Natural killer cell (primary cell): ENCODE measurements at regions not wholly inside any gene's neighbourhood (a gene's known extent, or its start where the extent isn't known, plus 50 kb on each side); places are given as distances from the start of the nearest gene placed in this dataset.
A peak's percentile ranks its signal among the peaks of the same experiment; 100 is the strongest.
"Not testable (repeated sequence)": the region's sequence is repeated elsewhere in the genome, so short reads cannot be mapped to it uniquely, and the experiment has no call there.

Experiments
- ATAC-seq, 3 donors: fragments of 150-1000 bp in 2 of 3; fragments of 200-7000 bp in 1 of 3; cut with Tn5 transposase; 1 replicate in 1 of 3; 2 replicates in 2 of 3; pipeline ENCODE4 v1.10.0; 2021; ENCODE audit warnings: mild to moderate bottlenecking in 2 of 3, moderate library complexity in 2 of 3
- DNase-seq, 2 donors: peaks; one replicate each; pipeline versions ENCODE4 v3.0.0 to v3.0.0-alpha.2; 2013 to 2021; ENCODE audit warnings: mixed read lengths in 1 of 2
- H3K27ac ChIP-seq: one replicate; pipeline ENCODE4 v1.5.1; 2013; ENCODE audit warnings: mild to moderate bottlenecking, low read length
- H3K27me3 ChIP-seq: one replicate; pipeline ENCODE4 v1.6.1; 2013; ENCODE audit warnings: low read length; ENCODE audit not compliant: control insufficient read depth, insufficient read depth
- H3K36me3 ChIP-seq: one replicate; pipeline ENCODE4 v1.6.1; 2013; ENCODE audit warnings: low read length; ENCODE audit not compliant: control insufficient read depth, insufficient read depth
- H3K4me1 ChIP-seq: one replicate; pipeline ENCODE4 v1.6.1; 2013; ENCODE audit warnings: low read length; ENCODE audit not compliant: control insufficient read depth, insufficient read depth
- H3K4me3 ChIP-seq: one replicate; pipeline ENCODE4 v1.5.1; 2013; ENCODE audit warnings: low read length
- H3K9me3 ChIP-seq: one replicate; pipeline ENCODE4 v1.6.1; 2013; ENCODE audit warnings: low read length; ENCODE audit not compliant: control insufficient read depth, insufficient read depth
- H3K27ac Mint-ChIP-seq, 2 donors: one replicate each; pipeline ENCODE4 v1.8.0; 2022; ENCODE audit warnings: mild to moderate bottlenecking in 2 of 2, mixed read lengths in 2 of 2, moderate library complexity in 1 of 2
- H3K27me3 Mint-ChIP-seq, 2 donors: one replicate each; pipeline ENCODE4 v1.8.0; 2022; ENCODE audit warnings: low read depth in 2 of 2, mixed read lengths in 2 of 2
- H3K36me3 Mint-ChIP-seq: one replicate; pipeline ENCODE4 v1.8.0; 2022; ENCODE audit warnings: mixed read lengths
- H3K4me1 Mint-ChIP-seq, 2 donors: one replicate each; pipeline ENCODE4 v1.8.0; 2022; ENCODE audit warnings: mixed read lengths in 2 of 2
- H3K4me3 Mint-ChIP-seq: one replicate; pipeline ENCODE4 v1.8.0; 2022; ENCODE audit warnings: mild to moderate bottlenecking, moderate library complexity, mixed read lengths
- H3K9me3 Mint-ChIP-seq, 2 donors: one replicate each; pipeline ENCODE4 v1.8.0; 2022; ENCODE audit warnings: mixed read lengths in 2 of 2
- WGBS: methylation state at CpG from one replicate; pipeline ENCODE4 v1.1.7; 2013; ENCODE audit warnings: missing lambda C conversion rate; ENCODE audit not compliant: insufficient coverage; 5-methylcytosine and 5-hydroxymethylcytosine counted together
- intact Hi-C: fragments of 100-400 bp; cut with micrococcal nuclease; formaldehyde crosslinking; loops from one replicate; pipeline ENCODE4 v1.14.2; 2022
- TF ChIP-seq, protein P1 (sequence below): fragments of 200-600 bp; IDR thresholded peaks from one replicate; pipeline ENCODE4 v1.8.0; 2022; ENCODE audit warnings: antibody characterized with exemption

DNA sequence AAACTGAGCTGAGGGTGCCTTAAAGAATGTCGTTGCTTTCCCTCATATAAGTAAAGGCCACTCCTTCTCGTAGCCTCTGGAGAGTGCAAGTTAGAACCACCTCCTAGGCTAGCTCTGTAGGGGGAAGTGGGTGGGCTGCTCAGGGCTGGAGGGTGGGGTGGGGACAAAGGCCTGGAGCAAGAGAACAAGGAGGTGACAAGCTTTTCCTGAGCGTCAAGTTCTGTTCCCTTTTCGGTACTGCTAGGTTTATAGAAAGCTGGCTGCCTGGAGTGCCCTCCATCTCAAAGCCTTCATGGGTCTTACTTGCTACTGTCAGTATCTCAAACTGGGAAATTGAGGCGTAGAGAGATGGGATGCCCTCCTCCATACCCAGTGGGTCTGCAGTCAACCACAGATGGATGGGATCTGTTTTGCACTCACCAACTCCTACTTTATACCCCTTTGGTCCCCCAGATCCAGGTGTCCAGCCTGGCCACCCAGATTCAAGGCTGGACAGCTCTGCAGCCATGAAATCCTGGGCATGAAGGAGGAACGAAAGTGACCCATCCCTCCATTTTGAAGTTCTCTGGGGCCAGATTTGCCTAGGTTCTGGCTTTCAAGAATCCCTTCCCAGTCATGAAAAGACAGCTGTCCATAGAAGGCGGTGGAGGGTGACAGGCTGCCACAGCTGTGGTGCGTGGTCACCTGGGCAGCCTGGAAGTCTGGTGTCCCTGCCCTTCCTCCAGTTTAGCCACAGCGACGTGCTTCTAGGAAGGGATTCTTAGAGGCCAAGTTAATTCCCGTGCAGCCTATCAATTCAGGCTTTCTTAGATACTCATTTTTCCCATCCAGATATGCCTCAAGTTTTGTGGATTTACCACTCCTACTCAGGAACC lies 117.8 kb downstream of the CRLF3 start:
- H3K4me3 ChIP-seq, DNase-seq, H3K27ac Mint-ChIP-seq, H3K9me3 Mint-ChIP-seq, H3K27ac ChIP-seq, intact Hi-C loops, ATAC-seq, H3K9me3 ChIP-seq, H3K36me3 Mint-ChIP-seq, H3K27me3 ChIP-seq, H3K36me3 ChIP-seq: not testable (repeated sequence)
- Mint-ChIP-seq H3K27me3 (peaks cover 1 to 11% of the 10 kb centered on the region in 2 donors), H3K4me3 (peak overlapping the region; percentile 99), H3K4me1 (peaks cover 36 to 50% of the 10 kb centered on the region in 2 donors)
- peaks cover 29% of the 10 kb centered on the region for H3K4me1 ChIP-seq
- 61% methylated on average over 9 of the region's 11 CpGs for WGBS

DNA sequence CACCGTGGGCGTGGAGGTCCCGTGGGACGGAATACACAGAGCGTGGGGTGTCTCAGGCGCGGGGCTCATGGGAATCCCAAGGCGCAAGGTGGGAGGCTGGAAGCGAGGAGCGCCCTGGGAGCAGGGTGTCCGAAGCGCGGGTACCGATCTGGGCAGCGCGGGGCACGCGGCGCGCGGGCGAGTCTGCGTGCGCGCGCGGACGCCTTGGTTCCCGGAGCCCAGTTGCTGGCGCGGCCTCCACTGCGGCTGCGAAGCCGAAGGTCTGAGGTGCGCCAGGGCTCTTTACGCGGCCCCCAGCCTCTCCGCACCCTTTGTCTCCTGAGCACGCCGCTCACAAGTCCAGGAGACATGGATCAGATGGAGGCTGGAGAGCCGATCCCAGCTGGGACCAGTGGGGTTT lies 118.5 kb downstream of the CRLF3 start:
- H3K9me3 Mint-ChIP-seq, H3K9me3 ChIP-seq, H3K27ac ChIP-seq, H3K27me3 ChIP-seq, H3K36me3 ChIP-seq, intact Hi-C loops, H3K27ac Mint-ChIP-seq, H3K36me3 Mint-ChIP-seq, H3K4me3 ChIP-seq, DNase-seq, ATAC-seq: not testable (repeated sequence)
- Mint-ChIP-seq H3K4me1 (peaks cover 29 to 43% of the 10 kb centered on the region in 2 donors), H3K4me3 (peak overlapping the region; percentile 77), H3K27me3 (peaks cover 8 to 11% of the 10 kb centered on the region in 2 donors)
- WGBS = 5% methylated on average over 41 of the region's 41 CpGs
- peaks cover 28% of the 10 kb centered on the region for H3K4me1 ChIP-seq

DNA sequence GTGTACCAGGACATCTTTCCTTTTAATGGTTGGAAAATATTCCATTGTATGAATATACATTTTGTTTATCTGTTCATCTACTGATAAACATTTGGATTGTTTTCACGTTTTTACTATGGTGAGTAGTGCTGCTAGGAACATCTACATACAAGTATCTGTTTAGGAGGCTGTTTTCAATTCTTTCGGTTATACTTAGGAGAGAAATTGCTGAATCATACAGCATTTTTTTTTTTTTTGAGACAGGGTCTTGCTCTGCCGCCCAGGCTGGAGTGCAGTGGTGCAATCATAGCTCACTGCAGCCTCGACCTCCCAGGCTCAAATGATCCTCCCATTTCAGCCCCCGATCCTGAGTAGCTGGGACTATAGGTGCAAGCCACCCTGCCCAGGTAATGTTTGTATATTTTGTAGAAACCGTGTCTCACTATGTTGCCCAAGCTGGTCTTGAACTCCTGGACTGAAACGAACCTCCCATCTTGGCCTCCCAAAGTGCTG lies 122.9 kb downstream of the CRLF3 start:
- Histone ChIP-seq H3K4me1 (peaks cover 15% of the 10 kb centered on the region), H3K9me3 (no peaks in the 10 kb centered on the region), H3K36me3 (no peaks in the 10 kb centered on the region), H3K27me3 (no peaks in the 10 kb centered on the region), H3K27ac (no peak overlapping the region), H3K4me3 (no peak overlapping the region)
- peaks cover 8 to 23% of the 10 kb centered on the region in 2 donors for H3K4me1 Mint-ChIP-seq
- H3K9me3 Mint-ChIP-seq = no peaks in the 10 kb centered on the region
- H3K27me3 Mint-ChIP-seq = peaks cover 10 to 16% of the 10 kb centered on the region in 2 donors
- ATAC-seq = no peak
- DNase-seq = no peak
- H3K27ac Mint-ChIP-seq = no peak overlapping the region
- H3K4me3 Mint-ChIP-seq = no peak overlapping the region
- WGBS = 53% methylated on average over 6 of the region's 7 CpGs
- H3K36me3 Mint-ChIP-seq = no peaks in the 10 kb centered on the region
- intact Hi-C loops = no loop called here
- TF ChIP-seq, protein P1, sequence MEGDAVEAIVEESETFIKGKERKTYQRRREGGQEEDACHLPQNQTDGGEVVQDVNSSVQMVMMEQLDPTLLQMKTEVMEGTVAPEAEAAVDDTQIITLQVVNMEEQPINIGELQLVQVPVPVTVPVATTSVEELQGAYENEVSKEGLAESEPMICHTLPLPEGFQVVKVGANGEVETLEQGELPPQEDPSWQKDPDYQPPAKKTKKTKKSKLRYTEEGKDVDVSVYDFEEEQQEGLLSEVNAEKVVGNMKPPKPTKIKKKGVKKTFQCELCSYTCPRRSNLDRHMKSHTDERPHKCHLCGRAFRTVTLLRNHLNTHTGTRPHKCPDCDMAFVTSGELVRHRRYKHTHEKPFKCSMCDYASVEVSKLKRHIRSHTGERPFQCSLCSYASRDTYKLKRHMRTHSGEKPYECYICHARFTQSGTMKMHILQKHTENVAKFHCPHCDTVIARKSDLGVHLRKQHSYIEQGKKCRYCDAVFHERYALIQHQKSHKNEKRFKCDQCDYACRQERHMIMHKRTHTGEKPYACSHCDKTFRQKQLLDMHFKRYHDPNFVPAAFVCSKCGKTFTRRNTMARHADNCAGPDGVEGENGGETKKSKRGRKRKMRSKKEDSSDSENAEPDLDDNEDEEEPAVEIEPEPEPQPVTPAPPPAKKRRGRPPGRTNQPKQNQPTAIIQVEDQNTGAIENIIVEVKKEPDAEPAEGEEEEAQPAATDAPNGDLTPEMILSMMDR = no peak

DNA sequence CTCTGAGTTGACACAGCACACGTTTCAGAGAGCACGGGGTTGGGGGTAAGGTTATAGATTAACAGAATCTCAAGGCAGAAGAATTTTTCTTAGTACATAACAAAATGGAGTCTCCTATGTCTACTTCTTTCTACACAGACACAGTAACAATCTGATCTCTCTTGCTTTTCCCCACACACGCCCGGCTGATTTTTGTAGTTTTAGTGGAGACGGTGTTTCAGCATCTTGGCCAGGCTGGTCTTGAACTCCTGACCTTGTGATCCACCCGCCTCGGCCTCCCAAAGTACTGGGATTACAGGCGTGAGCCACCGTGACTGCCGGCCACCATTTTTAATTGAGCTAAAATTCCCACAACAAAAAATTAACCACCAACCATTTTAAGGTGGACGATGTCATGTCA lies 123.7 kb downstream of the CRLF3 start:
- H3K9me3 ChIP-seq, H3K4me3 Mint-ChIP-seq, H3K36me3 ChIP-seq, H3K4me3 ChIP-seq, H3K9me3 Mint-ChIP-seq, ATAC-seq, H3K27ac ChIP-seq, H3K36me3 Mint-ChIP-seq, H3K27me3 ChIP-seq, DNase-seq, H3K27ac Mint-ChIP-seq, intact Hi-C loops: not testable (repeated sequence)
- H3K4me1 ChIP-seq = peaks cover 10% of the 10 kb centered on the region
- Mint-ChIP-seq H3K27me3 (peaks cover 10 to 14% of the 10 kb centered on the region in 2 donors), H3K4me1 (peaks cover 6 to 17% of the 10 kb centered on the region in 2 donors)
- 93% methylated on average over 9 of the region's 11 CpGs for WGBS
